CD8-positive, alpha-beta memory T cell (primary cell): ENCODE measurements at regions not wholly inside any gene's neighbourhood (a gene's known extent, or its start where the extent isn't known, plus 50 kb on each side); places are given as distances from the start of the nearest gene placed in this dataset.
"Not testable (repeated sequence)": the region's sequence is repeated elsewhere in the genome, so short reads cannot be mapped to it uniquely, and the experiment has no call there.

ENCODE experiments used
- CTCF ChIA-PET: fragments of 350-600 bp; sonication (Branson Sonifier 250); formaldehyde crosslinking; loops from one replicate; lab custom pipeline; 2021; ENCODE audit warnings: antibody characterized with exemption; lab: Charles Lee
- POLR2A ChIA-PET: fragments of 350-600 bp; sonication (Branson Sonifier 250); formaldehyde crosslinking; loops from one replicate; lab custom pipeline; 2021; ENCODE audit warnings: antibody characterized with exemption; lab: Charles Lee
- DNase-seq, 5 donors: peaks; one replicate each; pipeline versions ENCODE4 v3.0.0 to v3.0.0-alpha.2; 2020 to 2022; ENCODE audit warnings: mixed read lengths in 1 of 5
- H3K27ac ChIP-seq: one replicate; pipeline ENCODE4 v1.7.0; 2013; ENCODE audit warnings: low read depth, mild to moderate bottlenecking, low read length, moderate library complexity
- H3K27me3 ChIP-seq: 2 replicates; pipeline ENCODE4 v1.7.0; 2013; ENCODE audit warnings: low read length, mild to moderate bottlenecking; ENCODE audit not compliant: insufficient read depth, poor library complexity, severe bottlenecking
- H3K36me3 ChIP-seq: 2 replicates; pipeline ENCODE4 v1.7.0; 2013; ENCODE audit warnings: mild to moderate bottlenecking, low read length, moderate library complexity; ENCODE audit not compliant: insufficient read depth
- H3K4me1 ChIP-seq: 2 replicates; pipeline ENCODE4 v1.7.0; 2013; ENCODE audit warnings: mild to moderate bottlenecking, low read length, moderate library complexity; ENCODE audit not compliant: insufficient read depth
- H3K4me3 ChIP-seq: 2 replicates; pipeline ENCODE4 v1.7.0; 2013; ENCODE audit warnings: mild to moderate bottlenecking, low read length
- H3K9me3 ChIP-seq: 2 replicates; pipeline ENCODE4 v1.7.0; 2013; ENCODE audit warnings: mild to moderate bottlenecking, low read length
- H3K27ac Mint-ChIP-seq, 8 donors: one replicate each; pipeline ENCODE4 v1.8.0; 2020 to 2021; ENCODE audit warnings: mixed read lengths in 8 of 8, mild to moderate bottlenecking in 6 of 8, inconsistent platforms in 3 of 8, moderate library complexity in 3 of 8
- H3K27me3 Mint-ChIP-seq, 2 donors: one replicate each; pipeline ENCODE4 v1.8.0; 2020 to 2021; ENCODE audit warnings: mixed read lengths in 2 of 2, mild to moderate bottlenecking in 1 of 2, moderate library complexity in 1 of 2
- H3K36me3 Mint-ChIP-seq, 3 donors: one replicate each; pipeline ENCODE4 v1.8.0; 2020 to 2021; ENCODE audit warnings: mixed read lengths in 3 of 3, inconsistent platforms in 1 of 3, mild to moderate bottlenecking in 1 of 3
- H3K4me1 Mint-ChIP-seq, 3 donors: one replicate each; pipeline ENCODE4 v1.8.0; 2020 to 2021; ENCODE audit warnings: mixed read lengths in 3 of 3, inconsistent platforms in 1 of 3, mild to moderate bottlenecking in 1 of 3
- H3K4me3 Mint-ChIP-seq, 7 donors: one replicate each; pipeline ENCODE4 v1.8.0; 2020 to 2021; ENCODE audit warnings: mixed read lengths in 7 of 7, mild to moderate bottlenecking in 6 of 7, moderate library complexity in 4 of 7, inconsistent platforms in 2 of 7
- H3K9me3 Mint-ChIP-seq, 5 donors: one replicate each; pipeline ENCODE4 v1.8.0; 2020 to 2022; ENCODE audit warnings: mixed read lengths in 5 of 5, mild to moderate bottlenecking in 3 of 5, moderate library complexity in 2 of 5, inconsistent platforms in 1 of 5

DNA sequence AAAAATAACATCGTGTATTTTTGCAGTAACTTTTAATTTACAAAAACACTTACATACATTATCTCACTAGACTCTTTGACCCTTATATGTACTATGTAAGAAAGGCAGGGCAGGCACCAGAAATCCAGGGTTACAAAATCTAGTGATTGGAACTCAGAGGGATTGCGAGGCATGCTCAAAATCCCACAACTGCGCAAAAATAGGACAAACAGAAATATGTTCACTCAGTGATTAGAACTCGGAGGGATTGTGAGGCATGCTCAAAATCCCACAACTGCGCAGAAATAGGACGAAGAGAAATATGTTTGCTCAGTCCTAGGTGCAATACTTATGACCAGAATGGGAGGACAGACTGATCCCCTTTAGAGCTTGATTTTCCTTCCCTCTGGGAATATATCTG, 79.2 kb upstream of the TGFBR2 start:
- ChIA-PET POLR2A (no interaction called here), CTCF (no interaction called here)
- no peak overlapping the region for H3K4me3 ChIP-seq
- no peak for DNase-seq
- peaks cover 3% of the 10 kb centered on the region for H3K4me1 ChIP-seq
- peaks cover 6 to 10% (median 8%) of the 10 kb centered on the region in 3 donors for H3K4me1 Mint-ChIP-seq
- no peak overlapping the region for H3K27ac ChIP-seq
- H3K9me3 ChIP-seq = no peaks in the 10 kb centered on the region
- peaks cover 0 to 3% of the 10 kb centered on the region in 2 donors for H3K27me3 Mint-ChIP-seq
- no peaks in the 10 kb centered on the region for H3K27me3 ChIP-seq
- H3K4me3 Mint-ChIP-seq = no peak overlapping the region
- H3K9me3 Mint-ChIP-seq = peaks cover 0 to 3% (median 0%) of the 10 kb centered on the region in 5 donors
- no peaks in the 10 kb centered on the region for H3K36me3 ChIP-seq
- H3K27ac Mint-ChIP-seq = no peak overlapping the region
- no peaks in the 10 kb centered on the region for H3K36me3 Mint-ChIP-seq

DNA sequence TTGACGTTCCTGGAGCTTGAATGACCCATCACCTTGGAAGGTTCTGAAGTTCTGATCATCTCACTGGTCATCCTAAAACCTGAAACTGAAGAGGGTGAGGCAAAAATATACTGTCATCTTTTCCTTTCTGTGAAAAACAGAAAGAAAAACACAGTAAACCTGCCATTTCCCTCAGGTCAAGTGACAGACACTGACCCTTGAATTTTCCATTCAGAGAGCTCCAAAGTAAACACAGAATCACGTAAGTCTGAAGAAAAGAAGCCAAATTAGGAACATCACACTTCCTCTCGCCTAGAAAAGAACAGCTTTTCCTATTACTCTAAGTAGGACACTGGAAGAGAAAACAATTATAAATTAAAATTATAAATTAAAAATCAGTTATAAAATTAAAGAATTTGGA, 78.7 kb upstream of the TGFBR2 start:
- H3K4me1 Mint-ChIP-seq = peaks cover 6 to 10% (median 8%) of the 10 kb centered on the region in 3 donors
- H3K36me3 Mint-ChIP-seq = no peaks in the 10 kb centered on the region
- CTCF ChIA-PET = no interaction called here
- H3K4me3 Mint-ChIP-seq = no peak overlapping the region
- Histone ChIP-seq H3K4me3 (no peak overlapping the region), H3K9me3 (no peaks in the 10 kb centered on the region), H3K36me3 (no peaks in the 10 kb centered on the region), H3K27ac (no peak overlapping the region), H3K27me3 (no peaks in the 10 kb centered on the region), H3K4me1 (peaks cover 3% of the 10 kb centered on the region)
- peaks cover 0 to 3% (median 0%) of the 10 kb centered on the region in 5 donors for H3K9me3 Mint-ChIP-seq
- H3K27me3 Mint-ChIP-seq = peaks cover 0 to 3% of the 10 kb centered on the region in 2 donors
- H3K27ac Mint-ChIP-seq = no peak overlapping the region
- POLR2A ChIA-PET = no interaction called here
- DNase-seq = no peak

DNA sequence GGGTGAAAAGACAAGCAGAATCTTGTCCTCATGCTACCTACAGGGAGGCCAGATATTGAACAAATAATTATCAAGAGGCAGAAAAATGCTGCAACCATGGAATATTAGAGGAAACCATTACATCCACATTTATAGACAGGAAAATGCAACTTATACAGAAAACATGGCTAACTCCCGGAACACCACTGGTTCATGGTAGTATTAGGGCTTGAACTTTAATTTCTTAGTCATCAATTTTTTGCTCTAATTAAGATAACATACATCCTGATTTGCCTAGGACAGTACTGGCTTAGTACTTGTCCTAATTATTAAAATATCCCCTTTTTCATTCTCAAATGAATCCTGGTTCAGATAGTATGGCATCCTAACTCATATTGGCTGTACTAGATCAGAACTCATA, 76.3 kb upstream of the TGFBR2 start:
- Histone ChIP-seq H3K4me3 (no peak overlapping the region), H3K36me3 (no peaks in the 10 kb centered on the region), H3K27me3 (no peaks in the 10 kb centered on the region), H3K4me1 (no peaks in the 10 kb centered on the region), H3K9me3 (no peaks in the 10 kb centered on the region), H3K27ac (no peak overlapping the region)
- no peak overlapping the region for H3K4me3 Mint-ChIP-seq
- H3K4me1 Mint-ChIP-seq = no peaks in the 10 kb centered on the region
- no peak for DNase-seq
- POLR2A ChIA-PET = no interaction called here
- peaks cover 0 to 3% (median 0%) of the 10 kb centered on the region in 5 donors for H3K9me3 Mint-ChIP-seq
- H3K27ac Mint-ChIP-seq = no peak overlapping the region
- H3K27me3 Mint-ChIP-seq = peaks cover 0 to 3% of the 10 kb centered on the region in 2 donors
- no peaks in the 10 kb centered on the region for H3K36me3 Mint-ChIP-seq
- CTCF ChIA-PET = no interaction called here

DNA sequence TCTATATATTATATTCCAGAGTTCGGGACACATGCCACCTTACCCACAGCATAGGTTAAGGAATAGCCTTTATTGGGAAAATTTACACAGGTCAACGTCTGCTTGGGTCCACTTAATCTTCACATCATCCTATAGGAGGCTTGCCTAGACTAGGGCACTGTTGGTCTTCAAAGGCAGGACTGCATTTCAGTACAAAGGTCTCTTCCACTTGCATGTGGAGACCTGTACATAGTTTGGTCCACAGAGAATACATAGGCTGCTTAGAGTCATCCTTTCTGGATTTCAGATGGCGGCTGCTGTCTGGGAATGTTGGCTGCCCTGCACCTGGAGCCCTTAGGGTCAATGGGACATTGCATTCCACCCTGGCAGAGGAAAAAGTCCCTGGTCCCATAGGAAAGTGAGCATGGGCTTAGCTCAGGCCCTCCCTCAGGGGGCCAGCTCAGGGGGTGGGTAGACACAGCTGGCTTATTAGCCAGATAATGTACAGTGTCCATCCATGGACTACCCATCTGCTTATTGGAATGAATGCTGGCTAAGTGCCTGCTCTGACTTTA, 75.3 kb upstream of the TGFBR2 start:
- Mint-ChIP-seq H3K9me3 (peaks cover 0 to under 1% (median 0%) of the 10 kb centered on the region in 5 donors), H3K27me3 (peaks cover 0 to 3% of the 10 kb centered on the region in 2 donors), H3K4me3 (peak overlapping the region in 1 of 7 donors; percentile 7), H3K27ac (no peak overlapping the region), H3K36me3 (no peaks in the 10 kb centered on the region), H3K4me1 (no peaks in the 10 kb centered on the region)
- ChIA-PET POLR2A (no interaction called here), CTCF (no interaction called here)
- Histone ChIP-seq H3K9me3 (no peaks in the 10 kb centered on the region), H3K4me1 (no peaks in the 10 kb centered on the region), H3K27ac (no peak overlapping the region), H3K27me3 (no peaks in the 10 kb centered on the region), H3K36me3 (no peaks in the 10 kb centered on the region), H3K4me3 (no peak overlapping the region)
- no peak for DNase-seq

DNA sequence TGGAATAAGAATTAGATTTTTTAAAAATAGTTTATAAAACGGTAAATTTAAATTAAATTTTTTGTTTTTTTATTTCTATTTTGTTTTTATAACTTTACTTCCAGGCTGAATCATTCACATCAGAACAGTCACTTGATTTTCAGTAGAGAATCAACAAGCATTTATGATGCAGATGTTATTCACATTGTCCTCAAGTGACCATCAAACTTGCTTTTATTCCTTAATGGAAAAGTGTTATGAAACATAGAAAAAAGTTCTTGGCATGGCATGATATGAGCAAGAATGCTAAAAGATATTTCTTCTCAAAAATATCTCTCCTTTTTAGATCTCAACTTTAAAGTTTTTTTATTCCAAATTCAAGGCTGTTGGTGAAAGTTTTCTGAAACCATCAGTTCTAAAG, 70.9 kb upstream of the TGFBR2 start:
- no peaks in the 10 kb centered on the region for H3K9me3 Mint-ChIP-seq
- H3K27ac Mint-ChIP-seq = no peak overlapping the region
- H3K4me1 Mint-ChIP-seq = no peaks in the 10 kb centered on the region
- Histone ChIP-seq H3K4me3 (no peak overlapping the region), H3K36me3 (no peaks in the 10 kb centered on the region), H3K4me1 (no peaks in the 10 kb centered on the region), H3K27ac (no peak overlapping the region), H3K27me3 (no peaks in the 10 kb centered on the region), H3K9me3 (no peaks in the 10 kb centered on the region)
- no peak for DNase-seq
- H3K27me3 Mint-ChIP-seq = no peaks in the 10 kb centered on the region
- no peak overlapping the region for H3K4me3 Mint-ChIP-seq
- ChIA-PET POLR2A (no interaction called here), CTCF (no interaction called here)
- no peaks in the 10 kb centered on the region for H3K36me3 Mint-ChIP-seq

DNA sequence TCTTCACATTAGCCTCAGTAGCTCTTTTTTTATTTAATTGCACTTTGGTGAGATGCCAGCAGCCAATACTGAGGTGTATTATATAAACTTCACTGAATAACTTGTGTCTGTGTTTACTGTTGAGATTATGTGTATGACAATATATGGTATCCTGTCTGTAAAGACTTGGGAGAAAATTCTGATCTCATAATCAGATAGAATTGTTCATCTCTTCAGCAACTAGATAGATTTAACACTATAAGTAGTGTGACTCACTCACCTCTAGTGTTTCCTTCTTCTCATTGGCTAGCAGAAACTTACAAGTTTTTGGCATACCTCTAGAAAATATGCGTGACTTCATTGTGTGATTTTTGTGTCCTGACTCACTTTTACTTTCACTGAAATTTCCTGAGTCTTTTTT, 67.6 kb upstream of the TGFBR2 start:
- CTCF ChIA-PET = no interaction called here
- H3K4me3 Mint-ChIP-seq = no peak overlapping the region
- no peaks in the 10 kb centered on the region for H3K36me3 Mint-ChIP-seq

DNA sequence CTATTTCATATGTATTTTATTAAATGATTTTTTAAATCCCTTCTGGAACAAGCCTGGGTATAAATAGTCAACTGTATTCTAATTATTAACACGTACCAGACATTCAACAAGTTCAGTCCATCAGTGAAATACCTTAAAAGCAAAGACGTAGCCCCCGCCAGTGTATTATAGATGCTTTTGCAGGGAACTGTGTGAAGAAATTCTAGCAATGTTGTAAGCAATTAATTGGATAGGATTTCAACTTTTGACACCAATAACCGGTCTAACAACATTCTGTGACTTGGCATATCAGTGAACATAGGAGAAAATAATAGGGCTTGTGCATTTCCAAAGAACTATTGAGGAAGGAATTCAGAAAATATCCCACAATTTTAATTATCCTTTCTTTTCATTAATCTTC, 67.2 kb upstream of the TGFBR2 start:
- DNase-seq = no peak
- H3K9me3 ChIP-seq = no peaks in the 10 kb centered on the region
- H3K4me1 ChIP-seq = no peaks in the 10 kb centered on the region
- H3K4me3 Mint-ChIP-seq = no peak overlapping the region
- no peak overlapping the region for H3K27ac Mint-ChIP-seq
- ChIA-PET CTCF (no interaction called here), POLR2A (no interaction called here)
- H3K4me1 Mint-ChIP-seq = no peaks in the 10 kb centered on the region
- no peaks in the 10 kb centered on the region for H3K9me3 Mint-ChIP-seq
- no peak overlapping the region for H3K4me3 ChIP-seq
- H3K27me3 ChIP-seq = no peaks in the 10 kb centered on the region
- H3K36me3 ChIP-seq = no peaks in the 10 kb centered on the region
- H3K36me3 Mint-ChIP-seq = no peaks in the 10 kb centered on the region
- no peaks in the 10 kb centered on the region for H3K27me3 Mint-ChIP-seq
- no peak overlapping the region for H3K27ac ChIP-seq

More for the DNA sequence above, 67.6 kb upstream of the TGFBR2 start:
- no peak overlapping the region for H3K4me3 ChIP-seq
- Mint-ChIP-seq H3K27me3 (no peaks in the 10 kb centered on the region), H3K9me3 (no peaks in the 10 kb centered on the region), H3K27ac (no peak overlapping the region), H3K4me1 (no peaks in the 10 kb centered on the region)
- H3K9me3 ChIP-seq = no peaks in the 10 kb centered on the region
- H3K27ac ChIP-seq = no peak overlapping the region
- POLR2A ChIA-PET = no interaction called here
- no peaks in the 10 kb centered on the region for H3K4me1 ChIP-seq
- H3K27me3 ChIP-seq = no peaks in the 10 kb centered on the region
- DNase-seq = no peak
- no peaks in the 10 kb centered on the region for H3K36me3 ChIP-seq

DNA sequence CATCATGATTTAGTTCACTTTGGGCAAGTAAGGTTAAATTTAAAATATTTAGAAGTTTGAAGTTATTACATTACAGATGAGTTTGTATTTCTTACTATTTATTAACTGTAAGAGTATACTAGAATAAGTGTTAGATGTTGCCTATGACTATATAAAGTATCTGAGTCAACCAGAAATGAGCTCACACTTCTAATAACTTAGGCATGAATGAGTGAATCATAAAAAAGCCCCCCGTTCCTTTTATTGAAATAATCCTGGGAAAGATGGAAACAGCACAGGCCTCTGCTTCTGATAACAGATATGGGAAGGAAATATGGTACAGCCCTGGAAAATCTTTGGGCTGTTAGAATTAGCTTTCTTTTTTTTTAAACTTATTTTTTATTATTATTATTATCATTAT, 66.6 kb upstream of the TGFBR2 start:
- no peaks in the 10 kb centered on the region for H3K4me1 Mint-ChIP-seq
- Histone ChIP-seq H3K9me3 (no peaks in the 10 kb centered on the region), H3K27ac (no peak overlapping the region), H3K27me3 (no peaks in the 10 kb centered on the region), H3K36me3 (no peaks in the 10 kb centered on the region), H3K4me3 (no peak overlapping the region), H3K4me1 (no peaks in the 10 kb centered on the region)
- H3K27me3 Mint-ChIP-seq = no peaks in the 10 kb centered on the region
- CTCF ChIA-PET = no interaction called here
- no peaks in the 10 kb centered on the region for H3K9me3 Mint-ChIP-seq
- no peaks in the 10 kb centered on the region for H3K36me3 Mint-ChIP-seq
- POLR2A ChIA-PET = no interaction called here
- no peak overlapping the region for H3K27ac Mint-ChIP-seq
- H3K4me3 Mint-ChIP-seq = no peak overlapping the region
- no peak for DNase-seq

DNA sequence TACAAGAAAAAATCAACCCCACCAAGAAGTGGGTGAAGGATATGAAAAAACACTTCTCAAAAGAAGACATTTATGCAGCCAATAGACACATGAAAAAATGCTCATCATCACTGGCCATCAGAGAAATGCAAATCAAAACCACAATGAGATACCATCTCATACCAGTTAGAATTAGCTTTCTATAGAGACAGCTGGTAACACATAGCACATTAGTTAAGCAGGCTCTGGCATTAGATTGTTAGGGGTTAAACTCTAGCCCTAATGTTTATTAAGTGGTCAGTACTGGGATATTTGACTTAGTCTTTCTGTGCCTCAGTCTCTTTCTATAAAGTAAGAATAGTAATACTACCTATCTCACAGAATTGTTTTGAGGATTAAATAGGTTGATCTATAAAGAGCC, 65.2 kb upstream of the TGFBR2 start:
- H3K4me3 ChIP-seq, H3K36me3 ChIP-seq, CTCF ChIA-PET, H3K27ac ChIP-seq, H3K36me3 Mint-ChIP-seq, H3K27me3 ChIP-seq, H3K4me3 Mint-ChIP-seq, H3K27me3 Mint-ChIP-seq, H3K4me1 ChIP-seq, DNase-seq, H3K9me3 ChIP-seq, H3K4me1 Mint-ChIP-seq, POLR2A ChIA-PET, H3K9me3 Mint-ChIP-seq: not testable (repeated sequence)
- peak overlapping the region in 1 of 8 donors; percentile 3 for H3K27ac Mint-ChIP-seq
